ENCODE measurements at regions not wholly inside any gene's neighbourhood (a gene's known extent, or its start where the extent isn't known, plus 50 kb on each side); places are given as distances from the start of the nearest gene placed in this dataset.

GRCh38 chr13:28563609-28564008, 68.7 kb upstream of the FLT1 start:
- H3K9me3 ChIP-seq = no peaks in the 10 kb centered on the region
- peaks cover 0 to 16% (median 6%) of the 10 kb centered on the region in 9 donors for H3K4me1 ChIP-seq
- H3K4me3 ChIP-seq = no peak overlapping the region
- DNase-seq (no peak), ATAC-seq (no peak)
- intact Hi-C loops (cut with DNase I) = loop anchor here in 1 of 10 donors (2.0 kb wide), 1 partner anchor 17 kb away; no protein-coding TSS in a partner anchor
- no peak for TF ChIP-seq CTCF (IDR thresholded peaks at IDR 0.05)
- 92 to 98% methylated on average over 5 of the region's 5 CpGs for WGBS, 2 donors
- H3K27ac ChIP-seq = no peak overlapping the region
- no peaks in the 10 kb centered on the region for H3K27me3 ChIP-seq
- no peaks in the 10 kb centered on the region for H3K36me3 ChIP-seq

- DNase-seq = no peak
- no peak for TF ChIP-seq CTCF (IDR thresholded peaks at IDR 0.05)
- no peaks in the 10 kb centered on the region for H3K27me3 ChIP-seq
- 60 to 61% methylated on average over 2 of the region's 2 CpGs for WGBS, 2 donors
- H3K9me3 ChIP-seq = no peaks in the 10 kb centered on the region
- ATAC-seq = no peak
- H3K27ac ChIP-seq = no peak overlapping the region
- H3K36me3 ChIP-seq = no peaks in the 10 kb centered on the region
- peaks cover 0 to 21% (median 5%) of the 10 kb centered on the region in 9 donors for H3K4me1 ChIP-seq
- H3K4me3 ChIP-seq = no peak overlapping the region
- intact Hi-C loops (cut with DNase I) = no loop called here
These were observed 65.7 kb upstream of the FLT1 start for GRCh38 chr13:28560612-28561011.

GRCh38 chr13:28559636-28560259, 64.8 kb upstream of the FLT1 start:
- no peak for TF ChIP-seq CTCF (IDR thresholded peaks at IDR 0.05)
- Histone ChIP-seq H3K9me3 (no peaks in the 10 kb centered on the region), H3K27me3 (no peaks in the 10 kb centered on the region), H3K27ac (no peak overlapping the region), H3K36me3 (no peaks in the 10 kb centered on the region), H3K4me1 (peaks cover 0 to 21% (median 5%) of the 10 kb centered on the region in 9 donors), H3K4me3 (no peak overlapping the region)
- no peak for DNase-seq
- intact Hi-C loops (cut with DNase I) = no loop called here
- ATAC-seq = no peak
- WGBS, 2 donors = 97 to 99% methylated on average over 8 of the region's 8 CpGs

- Histone ChIP-seq H3K9me3 (no peaks in the 10 kb centered on the region), H3K4me1 (peaks cover 0 to 21% (median 5%) of the 10 kb centered on the region in 9 donors), H3K4me3 (no peak overlapping the region), H3K27me3 (no peaks in the 10 kb centered on the region), H3K36me3 (no peaks in the 10 kb centered on the region), H3K27ac (peak overlapping the region in 6 of 10 donors; percentile 3 to 63 (median 42))
- intact Hi-C loops (cut with DNase I) = no loop called here
- no peak for TF ChIP-seq CTCF (IDR thresholded peaks at IDR 0.05)
- WGBS, 2 donors = 32 to 41% methylated on average over 8 of the region's 8 CpGs
- DNase-seq = peak in 1 of 2 donors; percentile 48
- peak; percentile 23 to 89 (median 77) for ATAC-seq
These were observed 63.6 kb upstream of the FLT1 start for GRCh38 chr13:28558567-28558966.
